Left lung (tissue), 4 donors: ENCODE measurements at regions not wholly inside any gene's neighbourhood (a gene's known extent, or its start where the extent isn't known, plus 50 kb on each side); places are given as distances from the start of the nearest gene placed in this dataset.

ENCODE experiments used
- ATAC-seq: fragments of 200-7000 bp; cut with Tn5 transposase; one replicate; pipeline ENCODE4 v1.9.1; 2020; ENCODE audit warnings: moderate library complexity
- DNase-seq, 4 donors: peaks; one replicate each; pipeline ENCODE4 v3.0.0-alpha.2; 2013 to 2020
- H3K27ac ChIP-seq, 2 donors: fragments of 200-600 bp; sonication (generic) in 1 of 2; one replicate each; pipeline versions ENCODE4 v1.5.0 to v1.8.0; 2020 to 2021
- H3K27me3 ChIP-seq, 2 donors: fragments of 200-600 bp; sonication (generic) in 1 of 2; one replicate each; pipeline versions ENCODE4 v1.5.0 to v1.8.0; 2020 to 2021
- H3K36me3 ChIP-seq, 2 donors: fragments of 200-600 bp; sonication (generic) in 1 of 2; one replicate each; pipeline versions ENCODE4 v1.5.0 to v1.8.0; 2020 to 2021
- H3K4me1 ChIP-seq, 2 donors: fragments of 200-600 bp; one replicate each; pipeline ENCODE4 v1.8.0; 2021
- H3K4me3 ChIP-seq, 2 donors: fragments of 200-600 bp; sonication (generic) in 1 of 2; one replicate each; pipeline versions ENCODE4 v1.5.0 to v1.8.0; 2020 to 2021; ENCODE audit warnings: mild to moderate bottlenecking in 1 of 2
- H3K9me3 ChIP-seq, 2 donors: fragments of 200-600 bp; sonication (generic) in 1 of 2; one replicate each; pipeline versions ENCODE4 v1.5.0 to v1.8.0; 2020 to 2021
- CTCF ChIP-seq, 2 donors: fragments of 200-600 bp; sonication (generic) in 1 of 2; IDR thresholded peaks; one replicate each; pipeline versions ENCODE4 v1.5.0 to v1.8.0; 2021; ENCODE audit warnings: antibody characterized with exemption in 2 of 2
- intact Hi-C, 2 donors: fragments of 100-400 bp; cut with DNase I; formaldehyde crosslinking; loops; one replicate each; pipeline versions ENCODE4 v1.11.2 to v1.14.2; 2022
- donor health status: DM: no; HTN: yes; CAD: no.
- donor health status: DM: no; HTN: no; CAD: no.

- no peak overlapping the region for H3K27ac ChIP-seq
- ATAC-seq (no peak), DNase-seq (no peak)
- H3K27me3 ChIP-seq: no peaks in the 10 kb centered on the region
- no peaks in the 10 kb centered on the region for H3K36me3 ChIP-seq
- no peaks in the 10 kb centered on the region for H3K9me3 ChIP-seq
- no peaks in the 10 kb centered on the region for H3K4me1 ChIP-seq
- no peak for TF ChIP-seq CTCF (IDR thresholded peaks at IDR 0.05)
- H3K4me3 ChIP-seq: no peak overlapping the region
- intact Hi-C loops: no loop called here
Measured at GRCh38 chr12:59977779-59978178, 381.9 kb downstream of the SLC16A7 start.

GRCh38 chr12:59980476-59980875 lies 384.6 kb downstream of the SLC16A7 start:
- intact Hi-C loops: no loop called here
- H3K27ac ChIP-seq: no peak overlapping the region
- H3K27me3 ChIP-seq: no peaks in the 10 kb centered on the region
- no peak for DNase-seq
- no peak for ATAC-seq
- H3K36me3 ChIP-seq: no peaks in the 10 kb centered on the region
- H3K4me3 ChIP-seq: no peak overlapping the region
- H3K4me1 ChIP-seq: no peaks in the 10 kb centered on the region
- TF ChIP-seq CTCF (IDR thresholded peaks at IDR 0.05): no peak
- H3K9me3 ChIP-seq: no peaks in the 10 kb centered on the region

GRCh38 chr12:59999291-59999690 lies 403.5 kb downstream of the SLC16A7 start:
- no peak for ATAC-seq
- intact Hi-C loops: no loop called here
- DNase-seq: no peak
- Histone ChIP-seq H3K36me3 (no peaks in the 10 kb centered on the region), H3K27ac (no peak overlapping the region), H3K4me1 (no peaks in the 10 kb centered on the region), H3K9me3 (peaks cover 0 to 5% of the 10 kb centered on the region in 2 donors), H3K27me3 (no peaks in the 10 kb centered on the region), H3K4me3 (no peak overlapping the region)
- TF ChIP-seq CTCF (IDR thresholded peaks at IDR 0.05): no peak

GRCh38 chr12:60010486-60010885 lies 414.7 kb downstream of the SLC16A7 start:
- DNase-seq (no peak), ATAC-seq (no peak)
- no peaks in the 10 kb centered on the region for H3K36me3 ChIP-seq
- H3K9me3 ChIP-seq: no peaks in the 10 kb centered on the region
- no peak for TF ChIP-seq CTCF (IDR thresholded peaks at IDR 0.05)
- no peak overlapping the region for H3K27ac ChIP-seq
- H3K4me3 ChIP-seq: no peak overlapping the region
- H3K27me3 ChIP-seq: no peaks in the 10 kb centered on the region
- intact Hi-C loops: no loop called here
- H3K4me1 ChIP-seq: no peaks in the 10 kb centered on the region

GRCh38 chr12:60012659-60013058 lies 416.8 kb downstream of the SLC16A7 start:
- no peaks in the 10 kb centered on the region for H3K9me3 ChIP-seq
- no peaks in the 10 kb centered on the region for H3K4me1 ChIP-seq
- no peaks in the 10 kb centered on the region for H3K36me3 ChIP-seq
- no peak for DNase-seq
- ATAC-seq: no peak
- TF ChIP-seq CTCF (IDR thresholded peaks at IDR 0.05): no peak
- no peak overlapping the region for H3K4me3 ChIP-seq
- intact Hi-C loops: no loop called here
- no peaks in the 10 kb centered on the region for H3K27me3 ChIP-seq
- no peak overlapping the region for H3K27ac ChIP-seq
